ENCODE measurements at regions not wholly inside any gene's neighbourhood (a gene's known extent, or its start where the extent isn't known, plus 50 kb on each side); places are given as distances from the start of the nearest gene placed in this dataset.

DNA sequence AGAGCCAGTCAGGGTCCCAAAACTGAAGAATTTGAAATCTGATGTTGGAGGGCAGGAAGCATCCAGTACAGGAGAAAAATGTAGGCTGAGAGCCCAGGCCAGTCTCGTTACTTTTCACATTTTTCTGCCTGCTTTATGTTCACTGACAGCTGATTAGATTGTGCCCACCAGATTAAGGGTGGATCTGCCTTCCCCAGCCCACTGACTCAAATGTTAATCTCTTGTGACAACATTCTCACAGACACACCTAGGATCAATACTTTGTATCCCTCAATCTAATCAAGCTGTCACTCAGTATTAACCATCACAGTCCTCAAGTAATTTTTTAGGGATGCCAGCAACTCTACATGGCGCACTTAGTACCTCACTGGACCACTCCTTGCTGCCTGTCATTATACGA lies 1345.3 kb downstream of the FAM181B start:
- H3K36me3 ChIP-seq (ENCODE audit: insufficient read depth, low read length) = no peaks in the 10 kb centered on the region
- H3K4me3 ChIP-seq (ENCODE audit: low read length) = no peak overlapping the region
- Mint-ChIP-seq H3K4me1 (ENCODE audit: low read depth) (no peaks in the 10 kb centered on the region), H3K4me3 (no peak overlapping the region), H3K27ac (no peak overlapping the region), H3K36me3 (ENCODE audit: low read depth) (no peaks in the 10 kb centered on the region), H3K9me3 (peaks cover 2% of the 10 kb centered on the region), H3K27me3 (no peaks in the 10 kb centered on the region)
- H3K27ac ChIP-seq (ENCODE audit: low read depth in 1 of 2, low read length in 2 of 2) = no peak overlapping the region
- ATAC-seq (ENCODE audit: poor library complexity) = no peak
- intact Hi-C loops (cut with DNase I, micrococcal nuclease) = no loop called here
- H3K27me3 ChIP-seq (ENCODE audit: control insufficient read depth in 1 of 2, insufficient read depth in 2 of 2, low read length in 2 of 2) = no peaks in the 10 kb centered on the region
- H3K9me3 ChIP-seq (ENCODE audit: control insufficient read depth in 1 of 2, insufficient read depth in 1 of 2, low read length in 2 of 2) = peaks cover 0 to 8% of the 10 kb centered on the region in 2 experiments
- no peaks in the 10 kb centered on the region for H3K4me1 ChIP-seq (ENCODE audit: insufficient read depth, low read length)
- no peak for DNase-seq
- POLR2A ChIA-PET = no interaction called here
- CTCF ChIA-PET = no interaction called here
- TF ChIP-seq, protein P1, sequence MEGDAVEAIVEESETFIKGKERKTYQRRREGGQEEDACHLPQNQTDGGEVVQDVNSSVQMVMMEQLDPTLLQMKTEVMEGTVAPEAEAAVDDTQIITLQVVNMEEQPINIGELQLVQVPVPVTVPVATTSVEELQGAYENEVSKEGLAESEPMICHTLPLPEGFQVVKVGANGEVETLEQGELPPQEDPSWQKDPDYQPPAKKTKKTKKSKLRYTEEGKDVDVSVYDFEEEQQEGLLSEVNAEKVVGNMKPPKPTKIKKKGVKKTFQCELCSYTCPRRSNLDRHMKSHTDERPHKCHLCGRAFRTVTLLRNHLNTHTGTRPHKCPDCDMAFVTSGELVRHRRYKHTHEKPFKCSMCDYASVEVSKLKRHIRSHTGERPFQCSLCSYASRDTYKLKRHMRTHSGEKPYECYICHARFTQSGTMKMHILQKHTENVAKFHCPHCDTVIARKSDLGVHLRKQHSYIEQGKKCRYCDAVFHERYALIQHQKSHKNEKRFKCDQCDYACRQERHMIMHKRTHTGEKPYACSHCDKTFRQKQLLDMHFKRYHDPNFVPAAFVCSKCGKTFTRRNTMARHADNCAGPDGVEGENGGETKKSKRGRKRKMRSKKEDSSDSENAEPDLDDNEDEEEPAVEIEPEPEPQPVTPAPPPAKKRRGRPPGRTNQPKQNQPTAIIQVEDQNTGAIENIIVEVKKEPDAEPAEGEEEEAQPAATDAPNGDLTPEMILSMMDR (IDR thresholded peaks at IDR 0.05) = no peak

DNA sequence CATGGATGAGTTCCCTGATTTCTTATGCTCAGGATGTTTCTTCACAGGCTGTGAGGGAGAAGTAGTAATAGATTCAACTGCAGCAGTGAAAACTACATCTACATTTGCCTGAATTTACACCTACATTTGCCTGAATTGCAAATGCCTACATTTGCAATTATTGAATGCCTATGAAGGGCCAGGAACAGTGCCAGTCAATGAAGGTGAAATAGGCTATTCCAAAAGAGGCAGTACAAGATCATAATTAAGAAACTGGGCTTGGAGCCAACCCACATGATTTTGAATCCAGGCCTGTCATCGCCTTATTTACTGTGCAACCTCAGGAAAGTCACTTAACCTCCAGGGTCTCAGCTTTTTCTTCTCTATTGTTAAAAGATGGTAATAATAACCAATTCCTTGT lies 1353.3 kb downstream of the FAM181B start:
- no peak for ATAC-seq (ENCODE audit: poor library complexity)
- Mint-ChIP-seq H3K36me3 (ENCODE audit: low read depth) (no peaks in the 10 kb centered on the region), H3K4me1 (ENCODE audit: low read depth) (no peaks in the 10 kb centered on the region)

DNA sequence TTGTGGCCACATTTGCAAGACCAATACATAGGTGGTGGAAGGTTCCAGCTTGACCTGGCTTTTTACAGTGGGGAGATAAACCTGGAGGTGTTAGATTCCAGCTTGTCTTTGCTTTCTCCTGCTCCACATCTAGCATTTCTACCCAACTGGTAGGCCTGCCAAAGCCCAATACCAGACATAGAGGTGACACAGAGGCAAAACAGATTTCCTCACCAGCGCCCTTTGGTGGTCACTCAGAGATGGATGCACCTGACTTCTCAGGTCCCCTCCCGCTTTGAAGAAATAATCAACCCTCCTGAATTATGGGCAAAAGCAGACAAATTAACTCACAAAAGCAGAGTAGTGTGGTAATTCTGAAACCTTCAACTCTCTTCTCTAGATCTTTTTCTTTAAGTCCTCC lies 1356.2 kb downstream of the FAM181B start:
- DNase-seq (no peak), ATAC-seq (ENCODE audit: poor library complexity) (no peak)
- Histone ChIP-seq H3K9me3 (ENCODE audit: control insufficient read depth in 1 of 2, insufficient read depth in 1 of 2, low read length in 2 of 2) (peaks cover 0 to 5% of the 10 kb centered on the region in 2 experiments), H3K36me3 (ENCODE audit: insufficient read depth, low read length) (no peaks in the 10 kb centered on the region), H3K4me3 (ENCODE audit: low read length) (no peak overlapping the region), H3K4me1 (ENCODE audit: insufficient read depth, low read length) (no peaks in the 10 kb centered on the region), H3K27ac (ENCODE audit: low read depth in 1 of 2, low read length in 2 of 2) (no peak overlapping the region), H3K27me3 (ENCODE audit: control insufficient read depth in 1 of 2, insufficient read depth in 2 of 2, low read length in 2 of 2) (no peaks in the 10 kb centered on the region)
- Mint-ChIP-seq H3K4me3 (no peak overlapping the region), H3K27me3 (no peaks in the 10 kb centered on the region), H3K36me3 (ENCODE audit: low read depth) (no peaks in the 10 kb centered on the region), H3K4me1 (ENCODE audit: low read depth) (no peaks in the 10 kb centered on the region), H3K27ac (no peak overlapping the region), H3K9me3 (peaks cover 7% of the 10 kb centered on the region)
- intact Hi-C loops (cut with DNase I, micrococcal nuclease) = no loop called here
- ChIA-PET POLR2A (no interaction called here), CTCF (no interaction called here)
- TF ChIP-seq, protein P1 (IDR thresholded peaks at IDR 0.05) = no peak

More for the DNA sequence above, 1353.3 kb downstream of the FAM181B start:
- no peak overlapping the region for H3K27ac ChIP-seq (ENCODE audit: low read depth in 1 of 2, low read length in 2 of 2)
- H3K4me3 Mint-ChIP-seq = no peak overlapping the region
- ChIA-PET POLR2A (no interaction called here), CTCF (no interaction called here)
- no peak overlapping the region for H3K27ac Mint-ChIP-seq
- no peaks in the 10 kb centered on the region for H3K36me3 ChIP-seq (ENCODE audit: insufficient read depth, low read length)
- intact Hi-C loops (cut with DNase I, micrococcal nuclease) = no loop called here
- H3K4me3 ChIP-seq (ENCODE audit: low read length) = no peak overlapping the region
- peaks cover 7% of the 10 kb centered on the region for H3K9me3 Mint-ChIP-seq
- DNase-seq = no peak
- H3K9me3 ChIP-seq (ENCODE audit: control insufficient read depth in 1 of 2, insufficient read depth in 1 of 2, low read length in 2 of 2) = no peaks in the 10 kb centered on the region
- no peaks in the 10 kb centered on the region for H3K27me3 Mint-ChIP-seq
- H3K4me1 ChIP-seq (ENCODE audit: insufficient read depth, low read length) = no peaks in the 10 kb centered on the region
- TF ChIP-seq, protein P1 (IDR thresholded peaks at IDR 0.05) = no peak
- no peaks in the 10 kb centered on the region for H3K27me3 ChIP-seq (ENCODE audit: control insufficient read depth in 1 of 2, insufficient read depth in 2 of 2, low read length in 2 of 2)

All from CD4-positive, alpha-beta T cell (primary cell).